BLaER1 (cell line): ENCODE measurements at regions not wholly inside any gene's neighbourhood (a gene's known extent, or its start where the extent isn't known, plus 50 kb on each side); places are given as distances from the start of the nearest gene placed in this dataset.

Source experiments
- H3K27ac ChIP-seq: shearing (Covaris generic); formaldehyde crosslinking; 2 replicates; pipeline ENCODE4 v1.8.1; 2022
- H3K27me3 ChIP-seq: shearing (Covaris generic); formaldehyde crosslinking; 2 replicates; pipeline ENCODE4 v1.8.1; 2022
- H3K36me3 ChIP-seq: shearing (Covaris generic); formaldehyde crosslinking; 2 replicates; pipeline ENCODE4 v1.8.1; 2022
- H3K4me1 ChIP-seq: shearing (Covaris generic); formaldehyde crosslinking; 2 replicates; pipeline ENCODE4 v1.8.1; 2022
- H3K4me2 ChIP-seq: shearing (Covaris generic); formaldehyde crosslinking; 2 replicates; pipeline ENCODE4 v1.8.1; 2022
- H3K4me3 ChIP-seq: shearing (Covaris generic); formaldehyde crosslinking; 2 replicates; pipeline ENCODE4 v1.8.1; 2022
- H3K9ac ChIP-seq: shearing (Covaris generic); formaldehyde crosslinking; 2 replicates; pipeline ENCODE4 v1.8.1; 2022
- H3K9me3 ChIP-seq: shearing (Covaris generic); formaldehyde crosslinking; 2 replicates; pipeline ENCODE4 v1.8.1; 2022
- H4K20me1 ChIP-seq: shearing (Covaris generic); formaldehyde crosslinking; 2 replicates; pipeline ENCODE4 v1.8.1; 2022
- Cebpa-rat ChIP-seq: shearing (Covaris generic); IDR thresholded peaks from 2 replicates; pipeline ENCODE4 v1.8.1; 2022

DNA sequence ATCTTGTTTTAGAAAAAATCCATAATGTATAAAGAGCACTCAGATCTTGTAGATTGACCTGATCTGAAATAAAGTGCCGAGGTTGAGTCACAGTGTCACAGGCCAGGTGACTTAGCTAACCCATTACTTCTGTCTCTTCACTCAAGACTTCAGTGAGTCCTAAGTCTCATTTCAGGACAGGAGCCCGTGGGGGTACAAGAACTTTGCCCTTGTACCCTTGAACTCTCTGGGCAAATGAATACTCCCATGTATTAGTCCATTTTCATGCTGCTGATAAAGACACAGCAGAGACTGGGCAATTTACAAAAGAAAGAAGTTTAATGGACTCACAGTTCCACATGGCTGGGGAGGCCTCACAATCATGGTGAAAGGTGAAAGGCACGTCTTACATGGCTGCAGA, 160.2 kb downstream of the ZPLD1 start:
- Histone ChIP-seq H3K27ac (no peak overlapping the region), H3K4me2 (no peak overlapping the region), H3K27me3 (no peaks in the 10 kb centered on the region), H3K36me3 (no peaks in the 10 kb centered on the region), H3K4me3 (no peak overlapping the region), H3K4me1 (no peaks in the 10 kb centered on the region), H4K20me1 (no peaks in the 10 kb centered on the region), H3K9ac (no peak overlapping the region), H3K9me3 (no peaks in the 10 kb centered on the region)
- TF ChIP-seq Cebpa-rat: no peak

DNA sequence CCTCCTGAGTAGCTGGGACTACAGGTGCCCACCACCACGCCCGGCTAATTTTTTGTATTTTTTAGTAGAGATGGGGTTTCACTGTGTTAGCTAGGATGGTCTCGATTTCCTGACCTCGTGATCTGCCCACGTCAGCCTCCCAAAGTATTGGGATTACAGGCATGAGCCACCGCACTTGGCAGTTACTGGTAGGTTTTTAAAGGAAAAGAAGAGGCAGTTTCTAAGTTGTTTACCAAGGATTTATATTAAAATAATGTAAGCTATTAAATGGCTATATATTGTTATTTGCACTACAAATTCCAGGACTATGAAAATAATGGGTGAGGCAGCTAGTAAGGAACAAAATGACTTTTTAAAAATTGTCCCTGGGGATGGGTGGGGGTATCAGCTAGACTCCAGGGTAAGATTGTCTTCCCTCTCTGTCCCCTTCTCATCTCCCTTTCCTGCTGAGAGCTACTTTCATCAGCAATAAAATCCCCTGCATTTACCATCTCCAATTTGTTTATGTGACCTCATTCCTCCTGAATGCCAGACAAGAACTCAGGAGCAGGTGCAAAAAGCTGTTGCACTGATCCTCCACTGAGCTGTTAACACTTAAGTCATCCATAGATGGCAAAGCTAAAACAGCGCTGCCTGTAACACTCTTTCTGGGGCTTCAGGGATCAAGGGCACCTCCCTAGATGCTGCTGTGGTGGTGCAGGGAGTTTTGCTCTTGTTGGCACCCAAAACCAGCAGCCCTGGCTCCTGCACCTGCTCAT, 165.2 kb downstream of the ZPLD1 start:
- no peak overlapping the region for H3K9ac ChIP-seq
- no peaks in the 10 kb centered on the region for H4K20me1 ChIP-seq
- no peak overlapping the region for H3K27ac ChIP-seq
- no peaks in the 10 kb centered on the region for H3K27me3 ChIP-seq
- no peak for TF ChIP-seq Cebpa-rat
- no peaks in the 10 kb centered on the region for H3K36me3 ChIP-seq
- no peak overlapping the region for H3K4me2 ChIP-seq
- no peaks in the 10 kb centered on the region for H3K9me3 ChIP-seq
- no peak overlapping the region for H3K4me3 ChIP-seq
- H3K4me1 ChIP-seq: no peaks in the 10 kb centered on the region

DNA sequence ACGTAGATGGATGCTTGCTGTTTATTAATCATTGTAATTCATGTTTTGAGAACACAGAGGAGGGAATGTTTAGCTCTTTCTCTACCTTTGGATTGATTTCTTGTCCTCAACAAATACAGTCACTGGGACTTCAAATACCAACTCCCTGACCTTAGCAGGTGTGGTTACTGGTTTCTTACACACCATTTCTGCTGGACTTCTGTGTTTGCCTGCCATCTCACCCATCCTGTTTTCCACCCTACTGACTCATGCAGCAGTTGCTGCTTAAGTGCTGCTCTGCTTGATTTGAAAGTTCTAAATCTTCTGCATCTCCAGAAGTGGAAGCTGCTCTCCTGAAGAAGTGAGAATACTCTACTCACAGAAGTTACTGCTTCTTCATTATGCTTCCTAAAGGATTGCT, 170.3 kb downstream of the ZPLD1 start:
- H4K20me1 ChIP-seq: no peaks in the 10 kb centered on the region
- H3K27me3 ChIP-seq: no peaks in the 10 kb centered on the region
- no peaks in the 10 kb centered on the region for H3K36me3 ChIP-seq
- H3K4me1 ChIP-seq: no peaks in the 10 kb centered on the region
- H3K9me3 ChIP-seq: no peaks in the 10 kb centered on the region
- TF ChIP-seq Cebpa-rat: no peak
- no peak overlapping the region for H3K4me2 ChIP-seq
- H3K27ac ChIP-seq: no peak overlapping the region
- no peak overlapping the region for H3K4me3 ChIP-seq
- H3K9ac ChIP-seq: no peak overlapping the region

DNA sequence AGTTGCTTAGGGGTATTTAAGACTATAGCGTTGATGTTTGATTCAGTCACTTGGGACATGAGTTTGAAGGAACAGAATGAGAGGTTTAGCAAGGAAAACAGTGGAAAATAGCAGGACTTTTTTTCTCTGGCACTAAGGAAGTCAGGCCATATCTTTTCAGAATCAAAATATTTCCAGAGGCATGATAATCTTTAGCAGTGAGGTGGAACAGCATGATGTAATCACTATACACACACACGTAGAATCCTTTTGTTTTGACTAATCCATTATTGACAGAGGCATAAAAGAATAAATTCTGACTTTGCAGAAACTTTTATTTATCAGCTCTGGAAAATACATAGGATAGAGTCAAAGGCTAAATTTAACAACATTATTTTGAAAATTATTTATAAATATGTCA, 174.1 kb downstream of the ZPLD1 start:
- no peak overlapping the region for H3K9ac ChIP-seq
- H3K4me3 ChIP-seq: no peak overlapping the region
- no peak for TF ChIP-seq Cebpa-rat
- H3K4me2 ChIP-seq: no peak overlapping the region
- H3K4me1 ChIP-seq: no peaks in the 10 kb centered on the region
- H3K9me3 ChIP-seq: no peaks in the 10 kb centered on the region
- no peaks in the 10 kb centered on the region for H4K20me1 ChIP-seq
- no peaks in the 10 kb centered on the region for H3K27me3 ChIP-seq
- H3K36me3 ChIP-seq: no peaks in the 10 kb centered on the region
- H3K27ac ChIP-seq: no peak overlapping the region

DNA sequence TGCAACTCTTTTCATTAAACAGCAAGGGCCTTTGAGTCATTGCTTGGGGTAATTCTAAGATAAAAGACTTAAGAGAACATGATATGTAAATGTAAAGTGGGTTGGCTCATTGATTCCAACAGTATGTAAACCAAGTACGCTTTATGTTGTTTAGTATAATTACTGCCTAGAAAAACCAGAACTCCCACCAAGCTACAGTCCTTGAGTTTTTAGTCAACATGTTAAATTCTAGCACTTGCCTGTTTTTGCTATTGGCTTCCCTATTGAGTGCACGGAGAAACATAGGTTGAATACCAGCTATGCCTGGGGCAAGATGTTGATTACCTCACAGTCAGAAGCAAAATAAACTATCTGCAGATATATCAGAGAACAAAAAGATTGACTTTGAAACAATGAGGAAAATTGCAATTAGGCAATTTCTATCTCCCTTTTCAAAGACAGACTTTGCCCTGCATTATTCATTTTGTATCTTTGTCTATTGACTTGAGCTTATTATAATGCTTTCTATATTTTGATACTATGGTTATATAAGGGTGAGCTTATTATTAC, 179.3 kb downstream of the ZPLD1 start:
- Histone ChIP-seq H3K9me3 (no peaks in the 10 kb centered on the region), H3K27me3 (no peaks in the 10 kb centered on the region), H3K4me2 (no peak overlapping the region), H3K36me3 (no peaks in the 10 kb centered on the region), H4K20me1 (no peaks in the 10 kb centered on the region), H3K27ac (no peak overlapping the region), H3K9ac (no peak overlapping the region), H3K4me3 (no peak overlapping the region), H3K4me1 (no peaks in the 10 kb centered on the region)
- no peak for TF ChIP-seq Cebpa-rat

DNA sequence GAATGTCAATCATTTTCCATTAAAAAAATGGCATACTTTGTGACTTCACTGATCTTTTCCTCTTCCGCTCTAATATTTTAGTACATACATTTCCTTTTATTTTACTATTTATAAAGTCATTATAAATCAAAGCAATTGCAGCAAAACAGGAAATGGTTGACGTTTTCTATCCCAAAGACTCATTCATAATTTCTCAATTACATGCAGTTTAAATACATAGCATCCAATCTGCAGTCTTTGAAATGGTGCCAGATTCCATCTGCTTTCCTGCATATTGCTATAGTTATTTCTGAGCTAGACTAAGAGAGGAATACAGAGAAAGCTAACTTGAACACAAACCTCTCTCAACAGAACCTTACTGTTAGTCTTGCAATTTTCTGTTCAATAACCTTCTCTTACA, 179.8 kb downstream of the ZPLD1 start:
- no peaks in the 10 kb centered on the region for H3K36me3 ChIP-seq
- no peak overlapping the region for H3K9ac ChIP-seq
- no peak overlapping the region for H3K27ac ChIP-seq
- no peaks in the 10 kb centered on the region for H3K9me3 ChIP-seq
- no peak for TF ChIP-seq Cebpa-rat
- H4K20me1 ChIP-seq: no peaks in the 10 kb centered on the region
- H3K4me1 ChIP-seq: no peaks in the 10 kb centered on the region
- no peak overlapping the region for H3K4me3 ChIP-seq
- H3K27me3 ChIP-seq: no peaks in the 10 kb centered on the region
- no peak overlapping the region for H3K4me2 ChIP-seq

DNA sequence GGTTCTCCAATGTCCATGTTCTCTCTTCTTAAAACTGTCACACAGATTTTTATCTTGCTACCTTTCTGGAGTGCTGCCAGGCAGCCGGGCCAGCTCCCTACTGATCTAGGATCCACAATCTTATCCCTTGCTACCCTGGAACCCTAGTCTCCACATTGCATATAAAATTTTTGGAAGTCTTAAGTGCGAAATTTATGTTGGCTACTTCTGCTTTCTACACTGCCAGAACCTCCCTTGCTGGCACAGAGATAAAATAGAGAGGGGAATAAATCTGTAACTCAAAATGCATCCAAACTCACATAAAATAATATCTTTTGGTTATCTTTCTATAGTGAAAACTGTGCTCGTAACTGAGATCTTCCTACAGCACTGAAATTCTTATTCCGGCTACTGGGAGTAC, 182.6 kb downstream of the ZPLD1 start:
- Histone ChIP-seq H3K36me3 (no peaks in the 10 kb centered on the region), H3K27me3 (no peaks in the 10 kb centered on the region), H3K9ac (no peak overlapping the region), H3K4me2 (no peak overlapping the region), H3K4me1 (no peaks in the 10 kb centered on the region), H4K20me1 (no peaks in the 10 kb centered on the region), H3K9me3 (no peaks in the 10 kb centered on the region), H3K4me3 (no peak overlapping the region), H3K27ac (no peak overlapping the region)
- no peak for TF ChIP-seq Cebpa-rat

DNA sequence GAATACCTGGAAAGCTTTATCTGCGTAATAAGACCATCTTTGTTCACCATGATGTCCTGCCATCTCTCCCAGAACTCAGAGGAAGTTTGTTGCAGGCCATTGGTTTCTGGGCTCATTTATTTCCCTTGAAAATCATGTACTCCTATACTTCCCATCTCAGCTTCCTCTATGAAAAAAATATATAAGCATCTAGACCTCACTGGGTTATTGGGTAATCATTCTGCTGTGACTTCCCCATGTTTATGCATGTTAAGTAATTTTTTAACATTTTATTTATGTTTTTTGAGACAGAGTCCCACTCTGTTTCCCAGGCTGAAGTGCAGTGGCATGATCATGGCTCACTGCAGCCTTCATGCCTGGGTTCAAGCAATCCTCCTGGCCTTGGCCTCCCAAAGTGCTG, 184.5 kb downstream of the ZPLD1 start:
- TF ChIP-seq Cebpa-rat: no peak
- H3K4me3 ChIP-seq: no peak overlapping the region
- H3K4me1 ChIP-seq: no peaks in the 10 kb centered on the region
- H3K27me3 ChIP-seq: no peaks in the 10 kb centered on the region
- no peaks in the 10 kb centered on the region for H3K9me3 ChIP-seq
- H3K27ac ChIP-seq: no peak overlapping the region
- H3K9ac ChIP-seq: no peak overlapping the region
- no peak overlapping the region for H3K4me2 ChIP-seq
- H3K36me3 ChIP-seq: no peaks in the 10 kb centered on the region
- H4K20me1 ChIP-seq: no peaks in the 10 kb centered on the region

DNA sequence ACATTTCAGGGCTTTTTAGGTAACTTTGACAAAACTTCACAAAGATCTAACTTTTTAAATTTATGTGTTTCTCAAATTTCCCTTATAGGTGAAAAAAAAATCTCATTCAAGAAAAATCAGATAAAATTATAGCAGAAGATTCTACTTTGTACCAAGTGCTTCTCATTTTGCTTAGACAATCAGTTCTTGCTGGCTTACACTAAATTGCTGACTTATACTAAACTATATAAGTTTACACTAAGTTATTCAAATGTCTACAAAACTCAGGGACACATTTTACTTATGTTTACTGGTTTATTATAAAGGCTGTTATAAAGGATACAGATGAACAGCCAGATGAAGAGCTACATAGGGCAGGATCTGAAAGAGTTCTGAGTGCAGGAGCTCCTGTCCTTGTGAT, 195.1 kb downstream of the ZPLD1 start:
- Histone ChIP-seq H3K4me2 (no peak overlapping the region), H3K27ac (no peak overlapping the region), H3K36me3 (no peaks in the 10 kb centered on the region), H4K20me1 (no peaks in the 10 kb centered on the region), H3K9me3 (peaks cover 9% of the 10 kb centered on the region; the same call in 1 of the 2 replicates), H3K9ac (no peak overlapping the region), H3K4me1 (no peaks in the 10 kb centered on the region), H3K4me3 (no peak overlapping the region), H3K27me3 (no peaks in the 10 kb centered on the region)
- TF ChIP-seq Cebpa-rat: no peak

DNA sequence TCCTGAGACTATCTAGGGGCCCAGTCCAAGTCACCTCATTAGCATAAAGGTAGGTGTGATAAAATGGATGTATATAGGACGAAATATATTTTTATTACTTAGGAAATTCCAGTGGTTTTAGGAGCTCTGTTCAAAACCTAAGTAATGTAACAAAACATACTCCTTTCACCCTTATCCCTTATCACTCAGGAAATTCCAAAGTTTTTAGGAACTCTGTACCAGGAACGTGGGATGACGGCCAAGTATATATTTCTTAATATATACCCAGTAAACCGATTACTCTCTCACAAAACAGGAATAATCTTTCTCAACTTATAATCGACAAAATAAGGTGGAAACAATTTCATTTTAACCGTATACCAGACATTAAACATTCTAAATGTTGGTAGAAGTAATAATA, 195.7 kb downstream of the ZPLD1 start:
- no peak overlapping the region for H3K4me3 ChIP-seq
- H3K4me2 ChIP-seq: no peak overlapping the region
- H3K36me3 ChIP-seq: no peaks in the 10 kb centered on the region
- no peaks in the 10 kb centered on the region for H3K27me3 ChIP-seq
- H3K27ac ChIP-seq: no peak overlapping the region
- no peaks in the 10 kb centered on the region for H3K4me1 ChIP-seq
- peaks cover 9% of the 10 kb centered on the region; the same call in 1 of the 2 replicates for H3K9me3 ChIP-seq
- H4K20me1 ChIP-seq: no peaks in the 10 kb centered on the region
- no peak for TF ChIP-seq Cebpa-rat
- no peak overlapping the region for H3K9ac ChIP-seq

DNA sequence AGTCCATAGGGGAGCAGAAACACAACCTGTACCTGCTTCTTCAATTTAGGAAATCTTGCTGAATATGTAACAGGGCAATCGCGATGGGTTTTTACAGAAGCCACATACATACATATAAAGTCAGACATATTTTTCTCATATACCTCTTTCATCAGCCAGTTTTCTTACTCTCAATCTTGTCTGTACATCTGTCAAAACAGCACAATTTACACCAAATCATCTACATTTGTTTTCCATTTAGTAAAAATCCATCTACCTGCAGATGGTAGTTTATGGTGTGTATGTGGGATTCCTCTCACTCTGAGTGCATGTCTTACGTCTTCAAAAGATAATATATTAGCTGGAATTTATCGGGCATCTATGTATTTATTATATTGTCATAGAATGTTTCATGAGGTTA, 208.7 kb downstream of the ZPLD1 start:
- H3K27me3 ChIP-seq: no peaks in the 10 kb centered on the region
- TF ChIP-seq Cebpa-rat: no peak
- no peaks in the 10 kb centered on the region for H3K36me3 ChIP-seq
- no peaks in the 10 kb centered on the region for H3K9me3 ChIP-seq
- H4K20me1 ChIP-seq: no peaks in the 10 kb centered on the region
- no peak overlapping the region for H3K9ac ChIP-seq
- H3K4me1 ChIP-seq: no peaks in the 10 kb centered on the region
- no peak overlapping the region for H3K4me3 ChIP-seq
- no peak overlapping the region for H3K27ac ChIP-seq
- H3K4me2 ChIP-seq: no peak overlapping the region
